ENCODE measurements at regions not wholly inside any gene's neighbourhood (a gene's known extent, or its start where the extent isn't known, plus 50 kb on each side); places are given as distances from the start of the nearest gene placed in this dataset.

GRCh38 chr4:18536428-18536827, 514.9 kb upstream of the LCORL start:
- ATAC-seq: no peak

GRCh38 chr4:18535948-18536347, 514.4 kb upstream of the LCORL start:
- ATAC-seq: no peak
- TF ChIP-seq GLIS3 (CRISPR knock-in tag; IDR thresholded peaks at IDR 0.05): no peak
- TF ChIP-seq PATZ1 (CRISPR knock-in tag; IDR thresholded peaks at IDR 0.05; ENCODE audit: borderline replicate concordance): no peak
- no peak for TF ChIP-seq CREB5 (CRISPR knock-in tag; IDR thresholded peaks at IDR 0.05; ENCODE audit: low read depth)
- TF ChIP-seq PPARA (CRISPR knock-in tag; IDR thresholded peaks at IDR 0.05; ENCODE audit: borderline replicate concordance): no peak
- no peak for TF ChIP-seq ZC3H10 (CRISPR knock-in tag; IDR thresholded peaks at IDR 0.05)
- TF ChIP-seq ZNF70 (CRISPR knock-in tag; IDR thresholded peaks at IDR 0.05): no peak
- no peak for TF ChIP-seq ARNTL (CRISPR knock-in tag; IDR thresholded peaks at IDR 0.05; ENCODE audit: borderline replicate concordance, low read depth)
- TF ChIP-seq OSR1 (CRISPR knock-in tag; IDR thresholded peaks at IDR 0.05): no peak
- no peak for TF ChIP-seq BACH2 (CRISPR knock-in tag; IDR thresholded peaks at IDR 0.05; ENCODE audit: borderline replicate concordance)
- no peak for TF ChIP-seq ESRRG (CRISPR knock-in tag; IDR thresholded peaks at IDR 0.05)
- TF ChIP-seq SNAI2 (CRISPR knock-in tag; IDR thresholded peaks at IDR 0.05): no peak
- TF ChIP-seq ZFP3 (CRISPR knock-in tag; IDR thresholded peaks at IDR 0.05): no peak

More at GRCh38 chr4:18536428-18536827, 514.9 kb upstream of the LCORL start:
- no peak for TF ChIP-seq CREB5 (CRISPR knock-in tag; IDR thresholded peaks at IDR 0.05; ENCODE audit: low read depth)
- no peak for TF ChIP-seq CSDC2 (CRISPR knock-in tag; IDR thresholded peaks at IDR 0.05)
- no peak for TF ChIP-seq ZNF565 (CRISPR knock-in tag; conservative IDR thresholded peaks at IDR 0.05; ENCODE audit: low read depth)
- no peak for TF ChIP-seq TOX (CRISPR knock-in tag; IDR thresholded peaks at IDR 0.05; ENCODE audit: borderline replicate concordance)
- TF ChIP-seq SNAI2 (CRISPR knock-in tag; IDR thresholded peaks at IDR 0.05): no peak
- TF ChIP-seq ESRRG (CRISPR knock-in tag; IDR thresholded peaks at IDR 0.05): no peak
- no peak for TF ChIP-seq ZNF8 (CRISPR knock-in tag; IDR thresholded peaks at IDR 0.05)
- TF ChIP-seq ZNF70 (CRISPR knock-in tag; IDR thresholded peaks at IDR 0.05): no peak
- no peak for TF ChIP-seq RARB (CRISPR knock-in tag; IDR thresholded peaks at IDR 0.05)
- TF ChIP-seq BACH2 (CRISPR knock-in tag; IDR thresholded peaks at IDR 0.05; ENCODE audit: borderline replicate concordance): no peak
- TF ChIP-seq PPARA (CRISPR knock-in tag; IDR thresholded peaks at IDR 0.05; ENCODE audit: borderline replicate concordance): no peak
- no peak for TF ChIP-seq PATZ1 (CRISPR knock-in tag; IDR thresholded peaks at IDR 0.05; ENCODE audit: borderline replicate concordance)
- TF ChIP-seq ZFP30 (CRISPR knock-in tag; IDR thresholded peaks at IDR 0.05): no peak
- TF ChIP-seq OSR1 (CRISPR knock-in tag; IDR thresholded peaks at IDR 0.05): no peak
- TF ChIP-seq ARNTL (CRISPR knock-in tag; IDR thresholded peaks at IDR 0.05; ENCODE audit: borderline replicate concordance, low read depth): no peak

GRCh38 chr4:18533262-18533775, 511.8 kb upstream of the LCORL start:
- TF ChIP-seq PPARA (CRISPR knock-in tag; IDR thresholded peaks at IDR 0.05; ENCODE audit: borderline replicate concordance): no peak
- TF ChIP-seq OSR1 (CRISPR knock-in tag; IDR thresholded peaks at IDR 0.05): no peak
- TF ChIP-seq ISL1 (CRISPR knock-in tag; IDR thresholded peaks at IDR 0.05): no peak
- no peak for TF ChIP-seq ZFP3 (CRISPR knock-in tag; IDR thresholded peaks at IDR 0.05)
- no peak for TF ChIP-seq RARB (CRISPR knock-in tag; IDR thresholded peaks at IDR 0.05)
- TF ChIP-seq ZC3H10 (CRISPR knock-in tag; IDR thresholded peaks at IDR 0.05): no peak
- no peak for TF ChIP-seq TOX (CRISPR knock-in tag; IDR thresholded peaks at IDR 0.05; ENCODE audit: borderline replicate concordance)
- TF ChIP-seq TSHZ2 (CRISPR knock-in tag; IDR thresholded peaks at IDR 0.05): no peak
- no peak for TF ChIP-seq PATZ1 (CRISPR knock-in tag; IDR thresholded peaks at IDR 0.05; ENCODE audit: borderline replicate concordance)
- TF ChIP-seq POU6F1 (CRISPR knock-in tag; IDR thresholded peaks at IDR 0.05; ENCODE audit: borderline replicate concordance, low read depth): no peak
- no peak for TF ChIP-seq TCF4 (CRISPR knock-in tag; IDR thresholded peaks at IDR 0.05; ENCODE audit: borderline replicate concordance)
- TF ChIP-seq ZNF565 (CRISPR knock-in tag; conservative IDR thresholded peaks at IDR 0.05; ENCODE audit: low read depth): no peak
- TF ChIP-seq ARNTL (CRISPR knock-in tag; IDR thresholded peaks at IDR 0.05; ENCODE audit: borderline replicate concordance, low read depth): no peak
- ATAC-seq: no peak

All from SK-N-SH treated with all-trans-retinoic acid at 6 μM for 48 hours (cell line).